A549 (cell line): ENCODE measurements at regions not wholly inside any gene's neighbourhood (a gene's known extent, or its start where the extent isn't known, plus 50 kb on each side); places are given as distances from the start of the nearest gene placed in this dataset.
A peak's percentile ranks its signal among the peaks of the same experiment; 100 is the strongest.
"Not testable (repeated sequence)": the region's sequence is repeated elsewhere in the genome, so short reads cannot be mapped to it uniquely, and the experiment has no call there.

ENCODE experiments used
- ATAC-seq, 2 experiments: fragments of 200-7000 bp in 1 of 2; fragments of >200 bp in 1 of 2; cut with Nextera tagmentation in 1 of 2; cut with Tn5 transposase in 1 of 2; 3 replicates each; pipeline versions ENCODE4 v1.8.0 to v1.9.1; 2018 to 2020; ENCODE audit warnings: mild to moderate bottlenecking in 1 of 2, moderate library complexity in 1 of 2
- CTCF ChIA-PET: fragments of 300-600 bp; sonication (Branson Sonifier 250); formaldehyde crosslinking; extraction: SDS; loops from one replicate; lab custom pipeline; 2021; ENCODE audit warnings: antibody characterized with exemption, inconsistent platforms; lab: Yijun Ruan, JAX
- POLR2A ChIA-PET: fragments of 350-600 bp; formaldehyde crosslinking; extraction: SDS; loops from one replicate; lab custom pipeline; 2021; ENCODE audit warnings: antibody characterized with exemption, inconsistent platforms; lab: Yijun Ruan, JAX
- DNase-seq, 2 experiments: peaks; one replicate each; pipeline versions ENCODE4 v3.0.0 to v3.0.0-alpha.2; 2011 to 2016; ENCODE audit warnings: low read depth in 1 of 2, low spot score in 1 of 2
- FAIRE-seq: peaks from 2 replicates; lab custom pipeline; 2011; peaks lifted over from hg19 to GRCh38; lab: Jason Lieb, UNC
- H3K27ac ChIP-seq, 2 experiments: fragments of >200 bp; sonication (Bioruptor Twin); formaldehyde crosslinking; 3 replicates each; pipeline ENCODE4 v1.5.1; 2016 to 2017
- H3K4me1 ChIP-seq: fragments of >200 bp; sonication (Bioruptor Twin); formaldehyde crosslinking; 3 replicates; pipeline ENCODE4 v1.6.1; 2016
- H3K4me2 ChIP-seq: fragments of >200 bp; sonication (Bioruptor Twin); formaldehyde crosslinking; 3 replicates; pipeline ENCODE4 v1.6.1; 2016
- H3K4me3 ChIP-seq: fragments of >200 bp; sonication (Bioruptor Twin); formaldehyde crosslinking; 3 replicates; pipeline ENCODE4 v1.5.1; 2016
- H3K9me3 ChIP-seq: fragments of >200 bp; sonication (Bioruptor Twin); formaldehyde crosslinking; 3 replicates; pipeline ENCODE4 v1.6.1; 2016
- ATOH8 ChIP-seq: fragments of 250-450 bp; sonication (Bioruptor Pico); IDR thresholded peaks from 2 replicates; pipeline ENCODE4 v1.5.0; 2020; ENCODE audit warnings: low read depth, mild to moderate bottlenecking, moderate library complexity
- CBX2 ChIP-seq: fragments of 200-600 bp; sonication (generic); IDR thresholded peaks from 2 replicates; pipeline ENCODE4 v1.6.1; 2016; ENCODE audit warnings: low read depth, mild to moderate bottlenecking, borderline replicate concordance
- CEBPB ChIP-seq, 2 experiments: fragments of >200 bp in 1 of 2; sonication (Bioruptor Twin) in 1 of 2; formaldehyde crosslinking in 1 of 2; IDR thresholded peaks; 2 replicates each; pipeline ENCODE4 v1.6.1; 2012 to 2016
- CHD2 ChIP-seq: fragments of 150-350 bp; IDR thresholded peaks from 2 replicates; pipeline ENCODE4 v1.6.1; 2014; ENCODE audit warnings: low read length; ENCODE audit not compliant: partially characterized antibody
- CHD4 ChIP-seq: fragments of 200-600 bp; sonication (generic); IDR thresholded peaks from 2 replicates; pipeline ENCODE4 v1.6.1; 2016; ENCODE audit warnings: antibody characterized with exemption, mild to moderate bottlenecking, borderline replicate concordance
- CTCF ChIP-seq: fragments of >200 bp; sonication (Bioruptor Twin); formaldehyde crosslinking; IDR thresholded peaks from 3 replicates; pipeline ENCODE4 v1.5.1; 2016
- ELK1 ChIP-seq: fragments of 150-350 bp; IDR thresholded peaks from 2 replicates; pipeline ENCODE4 v1.6.1; 2014; ENCODE audit warnings: low read depth, mild to moderate bottlenecking, low read length
- GATA3 ChIP-seq: IDR thresholded peaks from 2 replicates; pipeline ENCODE4 v1.6.1; 2012; ENCODE audit warnings: borderline replicate concordance
- HMGXB4 ChIP-seq: fragments of 250-450 bp; sonication (Bioruptor Pico); IDR thresholded peaks from 2 replicates; pipeline ENCODE4 v1.5.0; 2021; ENCODE audit warnings: mild to moderate bottlenecking, moderate library complexity, borderline replicate concordance
- KDM1A ChIP-seq: fragments of 200-600 bp; sonication (generic); IDR thresholded peaks from 2 replicates; pipeline ENCODE4 v1.6.1; 2016; ENCODE audit warnings: low read depth, mild to moderate bottlenecking
- PBX3 ChIP-seq: IDR thresholded peaks from 2 replicates; pipeline ENCODE4 v1.6.1; 2012
- POLR2A ChIP-seq: IDR thresholded peaks from 2 replicates; pipeline ENCODE4 v1.6.1; 2012; ENCODE audit warnings: mild to moderate bottlenecking, low read length
- RFX5 ChIP-seq: fragments of 450-650 bp; IDR thresholded peaks from 2 replicates; pipeline ENCODE4 v1.7.1; 2014; ENCODE audit warnings: antibody characterized with exemption, mild to moderate bottlenecking, moderate library complexity
- SREBF2 ChIP-seq: fragments of 450-650 bp; IDR thresholded peaks from 2 replicates; pipeline ENCODE4 v1.6.1; 2014; ENCODE audit warnings: mild to moderate bottlenecking, moderate library complexity
- USF2 ChIP-seq: fragments of 450-650 bp; IDR thresholded peaks from 2 replicates; pipeline ENCODE4 v1.6.1; 2014; ENCODE audit warnings: antibody characterized with exemption
- ZNF302 ChIP-seq: fragments of 250-450 bp; sonication (Bioruptor Pico); IDR thresholded peaks from 2 replicates; pipeline ENCODE4 v1.9.0; 2021; ENCODE audit warnings: inconsistent platforms, mild to moderate bottlenecking, moderate library complexity
- ZSCAN20 ChIP-seq: fragments of 250-450 bp; sonication (Bioruptor Pico); IDR thresholded peaks from 2 replicates; pipeline ENCODE4 v1.8.0; 2022; ENCODE audit warnings: mild to moderate bottlenecking, moderate library complexity
- WGBS: methylation state at CpG from one replicate; pipeline ENCODE4 v1.1.6; 2017; ENCODE audit errors: missing lambda C conversion rate; 5-methylcytosine and 5-hydroxymethylcytosine counted together

GRCh38 chr15:66886686-66887273 is 178.6 kb upstream of the SMAD3 start:
- peaks cover 4% of the 10 kb centered on the region; the same call in 1 of the 3 replicates for H3K9me3 ChIP-seq
- ChIA-PET POLR2A (no interaction called here), CTCF (interaction anchor here (1.3 to 6.0 kb wide), 6 partner anchors 9 to 111 kb away, joined by 3 to 67 read pairs (median 10); no protein-coding TSS in a partner anchor)
- WGBS = 91% methylated on average over 7 of the region's 7 CpGs
- no peak overlapping the region for H3K4me2 ChIP-seq
- peaks cover 40% of the 10 kb centered on the region for H3K4me1 ChIP-seq
- ATAC-seq (no peak), DNase-seq (no peak), FAIRE-seq (no peak)
- H3K4me3 ChIP-seq = no peak overlapping the region
- H3K27ac ChIP-seq = peak overlapping the region in 1 of 2 experiments; percentile 66; a peak in 3 of 6 replicates
- TF ChIP-seq ELK1 (no peak), POLR2A (no peak), KDM1A (no peak), CTCF (no peak), PBX3 (no peak), USF2 (no peak), CEBPB (IDR thresholded peaks at IDR 0.05) (no peak), CHD4 (no peak), ZNF302 (CRISPR knock-in tag) (no peak), ATOH8 (CRISPR knock-in tag) (no peak), CBX2 (no peak), ZSCAN20 (CRISPR knock-in tag) (no peak), HMGXB4 (CRISPR knock-in tag) (no peak), CHD2 (no peak)

GRCh38 chr15:66889298-66889697 is 176.1 kb upstream of the SMAD3 start:
- ATAC-seq, FAIRE-seq, H3K4me2 ChIP-seq, DNase-seq, H3K9me3 ChIP-seq, POLR2A ChIA-PET, H3K4me3 ChIP-seq, H3K27ac ChIP-seq: not testable (repeated sequence)
- CTCF ChIA-PET = interaction anchor here (1.3 kb wide), 1 partner anchor 28 kb away, joined by 4 read pairs; no protein-coding TSS in a partner anchor
- H3K4me1 ChIP-seq = peaks cover 36% of the 10 kb centered on the region

- FAIRE-seq = no peak
- POLR2A ChIA-PET = no interaction called here
- 70% methylated on average over 2 of the region's 2 CpGs for WGBS
- H3K4me2 ChIP-seq = no peak overlapping the region
- H3K9me3 ChIP-seq = no peaks in the 10 kb centered on the region
- H3K4me1 ChIP-seq = peaks cover 42% of the 10 kb centered on the region
- no peak for ATAC-seq
- no peak overlapping the region for H3K27ac ChIP-seq
- CTCF ChIA-PET = interaction anchor here (0.8 to 1.4 kb wide), 2 partner anchors 11 to 40 kb away, joined by 3 to 4 read pairs; no protein-coding TSS in a partner anchor
- H3K4me3 ChIP-seq = no peak overlapping the region
- no peak for DNase-seq
- no peak for TF ChIP-seq GATA3
- no peak for TF ChIP-seq SREBF2
- no peak for TF ChIP-seq RFX5
These were observed 173.6 kb upstream of the SMAD3 start for GRCh38 chr15:66891776-66892175.
